GM12878 (cell line): ENCODE measurements at regions not wholly inside any gene's neighbourhood (a gene's known extent, or its start where the extent isn't known, plus 50 kb on each side); places are given as distances from the start of the nearest gene placed in this dataset.

Source experiments
- ASH2L ChIP-seq: fragments of 300-600, 200-600 bp; sonication (generic); IDR thresholded peaks from 2 replicates; pipeline ENCODE4 v1.6.1; 2017; ENCODE audit warnings: low read depth, mild to moderate bottlenecking, borderline replicate concordance
- CREB1 ChIP-seq: IDR thresholded peaks from 2 replicates; pipeline ENCODE4 v1.6.1; 2012; ENCODE audit warnings: low read depth, mild to moderate bottlenecking, inconsistent platforms
- CTCF ChIP-seq, 3 experiments: IDR thresholded peaks in 2 of 3; conservative IDR thresholded peaks in 1 of 3; 2 replicates each; pipeline ENCODE4 v1.5.1; 2011; ENCODE audit warnings: low read depth in 3 of 3, low read length in 3 of 3, mild to moderate bottlenecking in 3 of 3, control low read depth in 2 of 3, moderate library complexity in 2 of 3, inconsistent platforms in 1 of 3, mixed read lengths in 1 of 3; ENCODE audit not compliant: control insufficient read depth in 2 of 3, insufficient read depth in 1 of 3; ENCODE audit errors: extremely low read depth in 1 of 3
- MAX ChIP-seq: IDR thresholded peaks from 2 replicates; pipeline ENCODE4 v1.6.1; 2012; ENCODE audit warnings: low read depth, low read length, improper control_type of control experiment
- NFYB ChIP-seq: IDR thresholded peaks from 2 replicates; pipeline ENCODE4 v1.6.1; 2011; ENCODE audit warnings: low read depth, mild to moderate bottlenecking, low read length, improper control_type of control experiment, moderate library complexity; ENCODE audit not compliant: insufficient read depth
- POLR2AphosphoS5 ChIP-seq: IDR thresholded peaks from 2 replicates; pipeline ENCODE4 v1.6.1; 2011; ENCODE audit warnings: mild to moderate bottlenecking, low read length, inconsistent platforms
- RAD21 ChIP-seq: IDR thresholded peaks from 2 replicates; pipeline ENCODE4 v1.6.1; 2011; ENCODE audit warnings: mild to moderate bottlenecking, low read depth, low read length, moderate library complexity; ENCODE audit not compliant: insufficient read depth
- TBL1XR1 ChIP-seq: IDR thresholded peaks from 2 replicates; pipeline ENCODE4 v1.6.1; 2012; ENCODE audit warnings: low read depth, low read length, improper control_type of control experiment
- WRNIP1 ChIP-seq: IDR thresholded peaks from 2 replicates; pipeline ENCODE4 v1.6.1; 2011; ENCODE audit warnings: low read depth, low read length, improper control_type of control experiment, borderline replicate concordance

DNA sequence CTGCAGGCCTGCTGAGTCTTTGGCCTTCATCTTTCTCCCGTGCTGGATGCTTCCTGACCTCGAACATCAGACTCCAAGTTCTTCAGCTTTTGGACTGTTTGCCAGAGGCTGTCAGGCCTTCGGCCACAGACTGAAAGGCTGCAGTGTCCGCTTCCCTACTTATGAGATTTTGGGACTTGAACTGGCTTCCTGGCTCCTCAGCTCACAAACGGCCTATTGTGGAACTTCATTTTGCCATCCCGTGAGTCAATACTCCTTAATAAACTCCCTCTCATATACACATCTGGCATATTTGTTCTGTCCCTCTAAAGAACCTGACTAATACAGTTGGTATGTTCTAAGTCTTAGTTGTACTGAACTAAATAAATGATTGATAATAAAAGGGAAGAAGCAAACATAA, 702.8 kb upstream of the LINC00305 start:
- no peak for TF ChIP-seq CTCF (IDR thresholded peaks at IDR 0.05 in 2 of 3, conservative IDR thresholded peaks at IDR 0.05 in 1 of 3; ENCODE audit: control insufficient read depth in 2 of 3, extremely low read depth in 1 of 3, insufficient read depth in 1 of 3, low read depth in 3 of 3, low read length in 3 of 3)
- TF ChIP-seq WRNIP1: no peak
- no peak for TF ChIP-seq TBL1XR1
- TF ChIP-seq NFYB: no peak
- TF ChIP-seq RAD21: no peak
- TF ChIP-seq CREB1: no peak
- TF ChIP-seq ASH2L: no peak
- TF ChIP-seq POLR2AphosphoS5: no peak
- no peak for TF ChIP-seq MAX
